ENCODE measurements at regions not wholly inside any gene's neighbourhood (a gene's known extent, or its start where the extent isn't known, plus 50 kb on each side); places are given as distances from the start of the nearest gene placed in this dataset.
A peak's percentile ranks its signal among the peaks of the same experiment; 100 is the strongest.
"Not testable (repeated sequence)": the region's sequence is repeated elsewhere in the genome, so short reads cannot be mapped to it uniquely, and the experiment has no call there.

DNA sequence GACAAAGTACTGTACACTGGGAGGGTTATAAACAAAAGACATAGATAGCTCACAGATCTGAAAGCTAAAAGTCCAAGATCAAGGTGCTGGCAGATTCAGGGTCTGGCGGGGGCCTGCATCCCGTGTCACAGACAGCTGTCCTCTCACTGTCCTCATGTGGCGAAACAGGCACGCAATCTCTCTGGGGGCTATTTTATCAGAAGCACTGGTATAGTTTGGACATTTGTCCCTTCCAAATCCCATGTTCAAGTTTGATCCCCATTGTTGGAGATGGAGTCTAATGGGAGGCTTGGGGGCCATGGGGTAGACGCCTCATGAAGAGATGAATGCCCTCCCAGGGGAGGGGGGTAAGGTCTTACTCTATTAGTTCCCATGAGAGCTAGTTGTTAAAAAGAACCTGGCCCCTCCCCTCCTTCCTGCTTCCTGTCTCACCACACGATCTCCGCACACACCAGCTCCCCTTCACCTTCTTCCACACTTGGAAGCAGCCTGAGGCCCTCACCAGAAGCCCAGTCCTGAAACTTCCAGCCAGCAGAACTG lies 72.5 kb upstream of the UCN3 start:
- BruUV-seq (replicated peaks), result no TSS peak
- peaks cover 37% of the 10 kb centered on the region for H3K4me1 ChIP-seq (ENCODE audit: insufficient read depth, low read length, poor library complexity, severe bottlenecking)
- TF ChIP-seq, protein P1, sequence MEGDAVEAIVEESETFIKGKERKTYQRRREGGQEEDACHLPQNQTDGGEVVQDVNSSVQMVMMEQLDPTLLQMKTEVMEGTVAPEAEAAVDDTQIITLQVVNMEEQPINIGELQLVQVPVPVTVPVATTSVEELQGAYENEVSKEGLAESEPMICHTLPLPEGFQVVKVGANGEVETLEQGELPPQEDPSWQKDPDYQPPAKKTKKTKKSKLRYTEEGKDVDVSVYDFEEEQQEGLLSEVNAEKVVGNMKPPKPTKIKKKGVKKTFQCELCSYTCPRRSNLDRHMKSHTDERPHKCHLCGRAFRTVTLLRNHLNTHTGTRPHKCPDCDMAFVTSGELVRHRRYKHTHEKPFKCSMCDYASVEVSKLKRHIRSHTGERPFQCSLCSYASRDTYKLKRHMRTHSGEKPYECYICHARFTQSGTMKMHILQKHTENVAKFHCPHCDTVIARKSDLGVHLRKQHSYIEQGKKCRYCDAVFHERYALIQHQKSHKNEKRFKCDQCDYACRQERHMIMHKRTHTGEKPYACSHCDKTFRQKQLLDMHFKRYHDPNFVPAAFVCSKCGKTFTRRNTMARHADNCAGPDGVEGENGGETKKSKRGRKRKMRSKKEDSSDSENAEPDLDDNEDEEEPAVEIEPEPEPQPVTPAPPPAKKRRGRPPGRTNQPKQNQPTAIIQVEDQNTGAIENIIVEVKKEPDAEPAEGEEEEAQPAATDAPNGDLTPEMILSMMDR (conservative IDR thresholded peaks at IDR 0.05; ENCODE audit: low read depth, low read length), result no peak
- TF ChIP-seq EZH2 (IDR thresholded peaks at IDR 0.05; ENCODE audit: borderline replicate concordance, low read depth, low read length, poor library complexity, severe bottlenecking), result no peak
- H3K27ac ChIP-seq (ENCODE audit: low read depth, low read length, poor library complexity, severe bottlenecking), result peak overlapping the region; percentile 92
- ChIA-PET CTCF (no interaction called here), POLR2A (ENCODE audit: low non-redundant PET) (no interaction called here)
- intact Hi-C loops (cut with micrococcal nuclease; ENCODE audit: unreplicated experiment), result no loop called here
- DNase-seq (ENCODE audit: low spot score), result peak; percentile 76
- H3K36me3 ChIP-seq (ENCODE audit: insufficient read depth, low read length, poor library complexity, severe bottlenecking), result no peaks in the 10 kb centered on the region
- H3K27me3 ChIP-seq (replicated peaks; ENCODE audit: insufficient read depth, low read depth, low read length, poor library complexity), result no peaks in the 10 kb centered on the region
- no peaks in the 10 kb centered on the region for H3K9me3 ChIP-seq (ENCODE audit: low read depth, low read length, poor library complexity, severe bottlenecking)
- H3K4me3 ChIP-seq (ENCODE audit: low read depth, low read length, poor library complexity, severe bottlenecking), result no peak overlapping the region

GRCh38 chr10:5292970-5293369 lies 71.8 kb upstream of the UCN3 start:
- H3K9me3 ChIP-seq (ENCODE audit: low read depth, low read length, poor library complexity, severe bottlenecking); intact Hi-C loops (cut with micrococcal nuclease; ENCODE audit: unreplicated experiment); H3K36me3 ChIP-seq (ENCODE audit: insufficient read depth, low read length, poor library complexity, severe bottlenecking); H3K27me3 ChIP-seq (replicated peaks; ENCODE audit: insufficient read depth, low read depth, low read length, poor library complexity); H3K4me3 ChIP-seq (ENCODE audit: low read depth, low read length, poor library complexity, severe bottlenecking); CTCF ChIA-PET; DNase-seq (ENCODE audit: low spot score); POLR2A ChIA-PET (ENCODE audit: low non-redundant PET): not testable (repeated sequence)
- BruUV-seq (replicated peaks), result TSS peak; percentile 77
- peak overlapping the region; percentile 52 for H3K27ac ChIP-seq (ENCODE audit: low read depth, low read length, poor library complexity, severe bottlenecking)
- H3K4me1 ChIP-seq (ENCODE audit: insufficient read depth, low read length, poor library complexity, severe bottlenecking), result peaks cover 37% of the 10 kb centered on the region

DNA sequence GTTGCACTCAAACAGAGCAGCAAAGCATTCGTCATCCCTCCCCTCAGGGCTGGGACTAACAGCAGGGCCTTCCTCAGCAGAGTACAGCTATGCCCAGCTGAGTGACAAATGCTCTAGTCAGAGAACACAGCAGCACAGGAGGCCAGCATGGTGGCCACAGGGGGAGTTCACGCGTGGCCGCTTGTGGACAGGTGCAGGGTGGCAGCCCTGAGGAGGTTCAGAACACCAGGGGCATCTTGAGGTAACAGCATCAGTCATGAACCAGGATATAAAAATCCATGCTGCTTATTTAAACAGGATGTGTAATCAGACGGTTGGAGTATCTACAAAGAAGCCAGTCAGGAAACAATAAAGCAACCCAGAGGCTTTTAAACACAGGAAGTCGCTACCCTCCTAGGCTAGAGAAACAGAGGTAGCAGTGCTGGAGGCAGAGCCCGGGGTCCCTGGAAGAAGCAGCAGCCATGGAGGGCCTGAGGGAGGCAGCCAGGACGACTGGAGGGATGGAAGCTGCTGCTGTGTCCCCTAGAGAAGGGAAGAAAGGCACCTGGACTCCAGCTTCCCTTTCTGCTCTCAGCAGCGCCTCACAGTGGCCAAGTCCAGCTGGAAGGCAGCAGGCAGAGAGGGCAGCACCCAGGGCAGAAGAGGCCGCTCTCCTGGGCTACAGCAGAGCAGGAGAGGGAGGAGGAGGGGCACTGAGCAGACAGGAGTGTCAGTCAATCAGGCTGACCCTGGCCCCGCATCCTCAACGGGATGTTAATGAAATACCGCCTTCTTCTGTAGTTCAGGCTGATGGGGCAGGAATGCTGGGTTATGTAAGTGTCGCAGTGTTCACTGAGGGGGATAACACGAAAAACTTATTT lies 70.8 kb upstream of the UCN3 start:
- DNase-seq (ENCODE audit: low spot score), result peak; percentile 71
- POLR2A ChIA-PET (ENCODE audit: low non-redundant PET), result no interaction called here
- intact Hi-C loops (cut with micrococcal nuclease; ENCODE audit: unreplicated experiment), result no loop called here
- Histone ChIP-seq H3K27ac (ENCODE audit: low read depth, low read length, poor library complexity, severe bottlenecking) (peak overlapping the region; percentile 52), H3K4me3 (ENCODE audit: low read depth, low read length, poor library complexity, severe bottlenecking) (no peak overlapping the region), H3K27me3 (replicated peaks; ENCODE audit: insufficient read depth, low read depth, low read length, poor library complexity) (no peaks in the 10 kb centered on the region), H3K4me1 (ENCODE audit: insufficient read depth, low read length, poor library complexity, severe bottlenecking) (peaks cover 37% of the 10 kb centered on the region), H3K9me3 (ENCODE audit: low read depth, low read length, poor library complexity, severe bottlenecking) (no peaks in the 10 kb centered on the region), H3K36me3 (ENCODE audit: insufficient read depth, low read length, poor library complexity, severe bottlenecking) (no peaks in the 10 kb centered on the region)
- CTCF ChIA-PET, result no interaction called here
- no TSS peak for BruUV-seq (replicated peaks)
- TF ChIP-seq, protein P1 (conservative IDR thresholded peaks at IDR 0.05; ENCODE audit: low read depth, low read length), result peak; percentile 64
- TF ChIP-seq EZH2 (IDR thresholded peaks at IDR 0.05; ENCODE audit: borderline replicate concordance, low read depth, low read length, poor library complexity, severe bottlenecking), result no peak

All from A673 (cell line).